GM06990 (cell line): ENCODE measurements at regions not wholly inside any gene's neighbourhood (a gene's known extent, or its start where the extent isn't known, plus 50 kb on each side); places are given as distances from the start of the nearest gene placed in this dataset.

ENCODE experiments used
- DNase-seq: peaks from one replicate; pipeline ENCODE4 v3.0.0-alpha.2; 2011; ENCODE audit not compliant: insufficient read length; ENCODE audit errors: extremely low read depth
- H3K27me3 ChIP-seq: replicated peaks from 2 replicates; pipeline ENCODE4 v1.6.0; 2011; ENCODE audit warnings: low read length; ENCODE audit not compliant: control insufficient read depth, insufficient read depth
- H3K36me3 ChIP-seq: 2 replicates; pipeline ENCODE4 v1.5.1; 2011; ENCODE audit warnings: low read length; ENCODE audit not compliant: control insufficient read depth, insufficient read depth
- H3K4me3 ChIP-seq: replicated peaks from 2 replicates; pipeline ENCODE4 v1.5.1; 2011; ENCODE audit warnings: low read depth, mild to moderate bottlenecking, control low read depth, low read length
- CTCF ChIP-seq: IDR thresholded peaks from 2 replicates; pipeline ENCODE4 v1.5.1; 2011; ENCODE audit warnings: low read length, control low read depth, mild to moderate bottlenecking, inconsistent platforms; ENCODE audit not compliant: insufficient read depth, poor library complexity, severe bottlenecking

- Histone ChIP-seq H3K27me3 (no peaks in the 10 kb centered on the region; the same call in 1 of the 2 replicates), H3K36me3 (no peaks in the 10 kb centered on the region), H3K4me3 (no peak overlapping the region)
- DNase-seq, result no peak
- TF ChIP-seq CTCF, result no peak
Observed at GRCh38 chr7:28349637-28350036, 62.7 kb upstream of the CREB5 start.

GRCh38 chr7:28350662-28351061 lies 61.7 kb upstream of the CREB5 start:
- H3K36me3 ChIP-seq, result no peaks in the 10 kb centered on the region
- no peak overlapping the region for H3K4me3 ChIP-seq
- TF ChIP-seq CTCF, result no peak
- H3K27me3 ChIP-seq, result no peaks in the 10 kb centered on the region; the same call in 1 of the 2 replicates
- DNase-seq, result no peak

- Histone ChIP-seq H3K36me3 (no peaks in the 10 kb centered on the region), H3K4me3 (no peak overlapping the region), H3K27me3 (no peaks in the 10 kb centered on the region; the same call in 1 of the 2 replicates)
- no peak for DNase-seq
- TF ChIP-seq CTCF, result no peak
Observed at GRCh38 chr7:28351450-28351849, 60.9 kb upstream of the CREB5 start.

- no peak overlapping the region for H3K4me3 ChIP-seq
- no peak for TF ChIP-seq CTCF
- peaks cover 2% of the 10 kb centered on the region for H3K27me3 ChIP-seq
- DNase-seq, result no peak
- no peaks in the 10 kb centered on the region for H3K36me3 ChIP-seq
Observed at GRCh38 chr7:28354601-28355402, 57.5 kb upstream of the CREB5 start.

GRCh38 chr7:28355635-28356319 lies 56.5 kb upstream of the CREB5 start:
- no peak for TF ChIP-seq CTCF
- Histone ChIP-seq H3K4me3 (no peak overlapping the region), H3K36me3 (no peaks in the 10 kb centered on the region), H3K27me3 (peaks cover 2% of the 10 kb centered on the region)
- DNase-seq, result no peak
